ENCODE measurements at regions not wholly inside any gene's neighbourhood (a gene's known extent, or its start where the extent isn't known, plus 50 kb on each side); places are given as distances from the start of the nearest gene placed in this dataset.

DNA sequence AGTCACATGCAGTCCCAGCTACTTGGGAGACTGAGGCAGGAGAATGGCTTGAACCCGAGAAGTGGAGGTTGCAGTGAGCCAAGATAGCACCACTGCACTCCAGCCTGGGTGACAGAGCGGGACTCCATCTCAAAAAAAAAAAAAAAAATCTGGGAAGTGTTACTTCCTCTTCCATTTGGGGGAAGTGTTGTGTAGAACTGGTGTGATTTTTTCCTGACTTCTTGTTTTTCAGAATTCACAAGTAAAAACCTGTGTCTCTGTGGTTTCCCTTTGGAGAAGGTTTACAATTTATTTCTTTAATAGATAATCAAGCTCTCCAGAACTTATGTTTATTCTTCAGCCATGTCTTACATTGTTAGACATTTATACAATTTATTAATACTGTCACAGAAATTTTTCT, 396.1 kb downstream of the BRD1 start:
- TF ChIP-seq EZH2 (IDR thresholded peaks at IDR 0.05; ENCODE audit: borderline replicate concordance, insufficient read depth, low read depth, low read length, poor library complexity, severe bottlenecking) = no peak
- TF ChIP-seq, protein P1, sequence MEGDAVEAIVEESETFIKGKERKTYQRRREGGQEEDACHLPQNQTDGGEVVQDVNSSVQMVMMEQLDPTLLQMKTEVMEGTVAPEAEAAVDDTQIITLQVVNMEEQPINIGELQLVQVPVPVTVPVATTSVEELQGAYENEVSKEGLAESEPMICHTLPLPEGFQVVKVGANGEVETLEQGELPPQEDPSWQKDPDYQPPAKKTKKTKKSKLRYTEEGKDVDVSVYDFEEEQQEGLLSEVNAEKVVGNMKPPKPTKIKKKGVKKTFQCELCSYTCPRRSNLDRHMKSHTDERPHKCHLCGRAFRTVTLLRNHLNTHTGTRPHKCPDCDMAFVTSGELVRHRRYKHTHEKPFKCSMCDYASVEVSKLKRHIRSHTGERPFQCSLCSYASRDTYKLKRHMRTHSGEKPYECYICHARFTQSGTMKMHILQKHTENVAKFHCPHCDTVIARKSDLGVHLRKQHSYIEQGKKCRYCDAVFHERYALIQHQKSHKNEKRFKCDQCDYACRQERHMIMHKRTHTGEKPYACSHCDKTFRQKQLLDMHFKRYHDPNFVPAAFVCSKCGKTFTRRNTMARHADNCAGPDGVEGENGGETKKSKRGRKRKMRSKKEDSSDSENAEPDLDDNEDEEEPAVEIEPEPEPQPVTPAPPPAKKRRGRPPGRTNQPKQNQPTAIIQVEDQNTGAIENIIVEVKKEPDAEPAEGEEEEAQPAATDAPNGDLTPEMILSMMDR (IDR thresholded peaks at IDR 0.05) = no peak
